ENCODE measurements at regions not wholly inside any gene's neighbourhood (a gene's known extent, or its start where the extent isn't known, plus 50 kb on each side); places are given as distances from the start of the nearest gene placed in this dataset.

DNA sequence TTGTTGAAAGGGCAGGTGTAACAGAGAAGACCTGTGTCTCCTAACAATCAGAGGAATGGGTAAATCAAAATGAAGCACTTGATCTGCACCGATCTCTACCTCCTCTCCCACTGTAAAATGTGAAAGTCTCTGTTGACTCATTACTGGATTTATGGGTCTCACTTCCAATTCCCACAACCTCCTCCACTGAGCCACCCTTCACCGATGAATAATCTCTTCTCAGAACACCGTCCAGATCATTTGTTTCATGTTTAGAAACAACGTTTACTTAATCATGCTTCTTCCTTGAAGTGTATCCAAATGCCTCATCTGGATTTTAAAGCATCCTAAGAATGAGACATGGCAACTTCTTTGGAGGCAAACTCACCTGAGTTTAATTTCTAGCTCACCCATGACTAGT lies 643.6 kb downstream of the ETS1 start:
- Histone ChIP-seq H3K27me3 (ENCODE audit: control insufficient read depth in 2 of 2, insufficient read depth in 2 of 2, low read length in 2 of 2) (no peaks in the 10 kb centered on the region), H3K79me2 (ENCODE audit: control insufficient read depth, insufficient read depth, low read length) (no peaks in the 10 kb centered on the region), H3K9me1 (replicated peaks; ENCODE audit: control insufficient read depth, extremely low read depth, insufficient read depth, low read length) (no peaks in the 10 kb centered on the region), H3K9ac (replicated peaks; ENCODE audit: extremely low read depth, insufficient read depth, low read length) (no peak overlapping the region), H3K4me1 (ENCODE audit: control insufficient read depth, extremely low read depth, insufficient read depth, low read length) (no peaks in the 10 kb centered on the region), H3K27ac (ENCODE audit: insufficient read depth, low read depth, low read length) (no peak overlapping the region), H3K4me2 (ENCODE audit: insufficient read depth, low read length) (no peak overlapping the region), H4K20me1 (replicated peaks; ENCODE audit: control insufficient read depth, extremely low read depth, insufficient read depth, low read length) (no peaks in the 10 kb centered on the region), H2AFZ (ENCODE audit: low read depth, low read length) (no peak overlapping the region), H3K4me3 (replicated peaks in 1 of 3; ENCODE audit: insufficient read depth in 1 of 3, low read depth in 1 of 3, low read length in 3 of 3) (no peak overlapping the region), H3K9me3 (replicated peaks; ENCODE audit: control insufficient read depth, insufficient read depth, low read length) (no peaks in the 10 kb centered on the region), H3K36me3 (ENCODE audit: control insufficient read depth in 2 of 2, extremely low read depth in 1 of 2, insufficient read depth in 2 of 2, low read length in 2 of 2) (no peaks in the 10 kb centered on the region)
- TF ChIP-seq, protein P1, sequence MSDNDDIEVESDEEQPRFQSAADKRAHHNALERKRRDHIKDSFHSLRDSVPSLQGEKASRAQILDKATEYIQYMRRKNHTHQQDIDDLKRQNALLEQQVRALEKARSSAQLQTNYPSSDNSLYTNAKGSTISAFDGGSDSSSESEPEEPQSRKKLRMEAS (IDR thresholded peaks at IDR 0.05; ENCODE audit: insufficient read depth, insufficient read length) = no peak
- TF ChIP-seq JUN (IDR thresholded peaks at IDR 0.05; ENCODE audit: borderline replicate concordance, insufficient read depth, insufficient read length, low read depth) (no peak), FOS (IDR thresholded peaks at IDR 0.05; ENCODE audit: borderline replicate concordance, insufficient read depth, low read length) (no peak), EZH2 (IDR thresholded peaks at IDR 0.05; ENCODE audit: borderline replicate concordance, low read depth, low read length, severe bottlenecking) (no peak), POLR2AphosphoS5 (IDR thresholded peaks at IDR 0.05; ENCODE audit: insufficient read depth, low read depth, low read length) (no peak), POLR2A (IDR thresholded peaks at IDR 0.05; ENCODE audit: low read depth, low read length) (no peak), GATA2 (IDR thresholded peaks at IDR 0.05; ENCODE audit: insufficient read depth, insufficient read length, low read depth, low read length) (no peak), MYC (IDR thresholded peaks at IDR 0.05; ENCODE audit: low read depth, low read length) (no peak)
- TF ChIP-seq, protein P2, sequence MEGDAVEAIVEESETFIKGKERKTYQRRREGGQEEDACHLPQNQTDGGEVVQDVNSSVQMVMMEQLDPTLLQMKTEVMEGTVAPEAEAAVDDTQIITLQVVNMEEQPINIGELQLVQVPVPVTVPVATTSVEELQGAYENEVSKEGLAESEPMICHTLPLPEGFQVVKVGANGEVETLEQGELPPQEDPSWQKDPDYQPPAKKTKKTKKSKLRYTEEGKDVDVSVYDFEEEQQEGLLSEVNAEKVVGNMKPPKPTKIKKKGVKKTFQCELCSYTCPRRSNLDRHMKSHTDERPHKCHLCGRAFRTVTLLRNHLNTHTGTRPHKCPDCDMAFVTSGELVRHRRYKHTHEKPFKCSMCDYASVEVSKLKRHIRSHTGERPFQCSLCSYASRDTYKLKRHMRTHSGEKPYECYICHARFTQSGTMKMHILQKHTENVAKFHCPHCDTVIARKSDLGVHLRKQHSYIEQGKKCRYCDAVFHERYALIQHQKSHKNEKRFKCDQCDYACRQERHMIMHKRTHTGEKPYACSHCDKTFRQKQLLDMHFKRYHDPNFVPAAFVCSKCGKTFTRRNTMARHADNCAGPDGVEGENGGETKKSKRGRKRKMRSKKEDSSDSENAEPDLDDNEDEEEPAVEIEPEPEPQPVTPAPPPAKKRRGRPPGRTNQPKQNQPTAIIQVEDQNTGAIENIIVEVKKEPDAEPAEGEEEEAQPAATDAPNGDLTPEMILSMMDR (IDR thresholded peaks at IDR 0.05; ENCODE audit: extremely low read depth in 1 of 2, insufficient read depth in 1 of 2, low read depth in 1 of 2, low read length in 2 of 2) = no peak
- ChIA-PET POLR2A (no interaction called here), CTCF (no interaction called here)
- intact Hi-C loops (cut with micrococcal nuclease) (no loop called here), dilution Hi-C loops (cut with MboI; ENCODE audit: extremely low pct_ligation_motif_present, low sequenced_read_pairs) (no loop called here)
- no TSS peak for BruUV-seq (replicated peaks)
- FAIRE-seq (no peak), DNase-seq (ENCODE audit: low read depth, low spot score) (no peak)

All from endothelial cell of umbilical vein (primary cell).